H1 (cell line): ENCODE measurements at regions not wholly inside any gene's neighbourhood (a gene's known extent, or its start where the extent isn't known, plus 50 kb on each side); places are given as distances from the start of the nearest gene placed in this dataset.

Source experiments
- CEBPB ChIP-seq: IDR thresholded peaks from 2 replicates; pipeline ENCODE4 v1.6.1; 2012; ENCODE audit warnings: low read depth, low read length
- GTF2F1 ChIP-seq: IDR thresholded peaks from 2 replicates; pipeline ENCODE4 v1.6.1; 2012; ENCODE audit warnings: low read depth, low read length, improper control_type of control experiment, borderline replicate concordance
- JUND ChIP-seq: IDR thresholded peaks from 2 replicates; pipeline ENCODE4 v1.6.1; 2011; ENCODE audit warnings: mild to moderate bottlenecking, improper control_type of control experiment, low read length
- RNF2 ChIP-seq: fragments of 200-900, 300-1000 bp; sonication (generic); IDR thresholded peaks from 2 replicates; pipeline ENCODE4 v1.7.1; 2016; ENCODE audit warnings: borderline replicate concordance, low read depth, mild to moderate bottlenecking, antibody characterized with exemption, low read length; ENCODE audit not compliant: poor library complexity, severe bottlenecking; ENCODE audit errors: missing control alignments
- RXRA ChIP-seq: IDR thresholded peaks from 2 replicates; pipeline ENCODE4 v1.6.1; 2011; ENCODE audit warnings: low read depth, mild to moderate bottlenecking, low read length, moderate library complexity; ENCODE audit not compliant: insufficient read depth
- SIRT6 ChIP-seq: IDR thresholded peaks from one replicate; pipeline ENCODE4 v1.7.1; 2012; ENCODE audit warnings: low read length, inconsistent platforms
- SRF ChIP-seq: IDR thresholded peaks from 2 replicates; pipeline ENCODE4 v1.6.1; 2011; ENCODE audit warnings: mild to moderate bottlenecking, low read depth, low read length, moderate library complexity
- TF ChIP-seq, protein P1 (sequence below): fragments of 300-600 bp; sonication (generic); IDR thresholded peaks from 2 replicates; pipeline ENCODE4 v1.7.1; 2012; ENCODE audit warnings: low read length, moderate library complexity, mild to moderate bottlenecking, inconsistent platforms; ENCODE audit not compliant: insufficient replicate concordance

DNA sequence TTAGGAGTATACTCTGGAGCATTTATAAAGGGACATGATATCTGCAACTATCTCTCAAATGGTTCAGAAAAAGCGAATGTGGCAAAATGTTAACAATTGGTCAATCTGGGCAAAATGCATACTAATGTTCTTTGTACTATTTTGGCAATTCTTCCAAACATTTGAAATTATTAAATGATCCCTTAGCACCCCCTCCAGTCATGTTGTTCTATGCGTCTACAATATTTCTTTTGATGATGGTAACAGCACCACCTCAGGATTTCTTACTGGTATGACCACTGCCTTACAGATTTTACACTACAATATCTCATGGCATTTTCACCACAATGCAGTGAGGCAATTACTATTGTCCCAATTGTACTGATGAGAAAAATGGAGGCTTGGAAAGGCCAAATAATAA lies 52.9 kb upstream of the TRIO start (continued):
- TF ChIP-seq GTF2F1 (no peak), SIRT6 (no peak), SRF (no peak), RNF2 (no peak), CEBPB (no peak), JUND (no peak), RXRA (no peak)
- TF ChIP-seq, protein P1, sequence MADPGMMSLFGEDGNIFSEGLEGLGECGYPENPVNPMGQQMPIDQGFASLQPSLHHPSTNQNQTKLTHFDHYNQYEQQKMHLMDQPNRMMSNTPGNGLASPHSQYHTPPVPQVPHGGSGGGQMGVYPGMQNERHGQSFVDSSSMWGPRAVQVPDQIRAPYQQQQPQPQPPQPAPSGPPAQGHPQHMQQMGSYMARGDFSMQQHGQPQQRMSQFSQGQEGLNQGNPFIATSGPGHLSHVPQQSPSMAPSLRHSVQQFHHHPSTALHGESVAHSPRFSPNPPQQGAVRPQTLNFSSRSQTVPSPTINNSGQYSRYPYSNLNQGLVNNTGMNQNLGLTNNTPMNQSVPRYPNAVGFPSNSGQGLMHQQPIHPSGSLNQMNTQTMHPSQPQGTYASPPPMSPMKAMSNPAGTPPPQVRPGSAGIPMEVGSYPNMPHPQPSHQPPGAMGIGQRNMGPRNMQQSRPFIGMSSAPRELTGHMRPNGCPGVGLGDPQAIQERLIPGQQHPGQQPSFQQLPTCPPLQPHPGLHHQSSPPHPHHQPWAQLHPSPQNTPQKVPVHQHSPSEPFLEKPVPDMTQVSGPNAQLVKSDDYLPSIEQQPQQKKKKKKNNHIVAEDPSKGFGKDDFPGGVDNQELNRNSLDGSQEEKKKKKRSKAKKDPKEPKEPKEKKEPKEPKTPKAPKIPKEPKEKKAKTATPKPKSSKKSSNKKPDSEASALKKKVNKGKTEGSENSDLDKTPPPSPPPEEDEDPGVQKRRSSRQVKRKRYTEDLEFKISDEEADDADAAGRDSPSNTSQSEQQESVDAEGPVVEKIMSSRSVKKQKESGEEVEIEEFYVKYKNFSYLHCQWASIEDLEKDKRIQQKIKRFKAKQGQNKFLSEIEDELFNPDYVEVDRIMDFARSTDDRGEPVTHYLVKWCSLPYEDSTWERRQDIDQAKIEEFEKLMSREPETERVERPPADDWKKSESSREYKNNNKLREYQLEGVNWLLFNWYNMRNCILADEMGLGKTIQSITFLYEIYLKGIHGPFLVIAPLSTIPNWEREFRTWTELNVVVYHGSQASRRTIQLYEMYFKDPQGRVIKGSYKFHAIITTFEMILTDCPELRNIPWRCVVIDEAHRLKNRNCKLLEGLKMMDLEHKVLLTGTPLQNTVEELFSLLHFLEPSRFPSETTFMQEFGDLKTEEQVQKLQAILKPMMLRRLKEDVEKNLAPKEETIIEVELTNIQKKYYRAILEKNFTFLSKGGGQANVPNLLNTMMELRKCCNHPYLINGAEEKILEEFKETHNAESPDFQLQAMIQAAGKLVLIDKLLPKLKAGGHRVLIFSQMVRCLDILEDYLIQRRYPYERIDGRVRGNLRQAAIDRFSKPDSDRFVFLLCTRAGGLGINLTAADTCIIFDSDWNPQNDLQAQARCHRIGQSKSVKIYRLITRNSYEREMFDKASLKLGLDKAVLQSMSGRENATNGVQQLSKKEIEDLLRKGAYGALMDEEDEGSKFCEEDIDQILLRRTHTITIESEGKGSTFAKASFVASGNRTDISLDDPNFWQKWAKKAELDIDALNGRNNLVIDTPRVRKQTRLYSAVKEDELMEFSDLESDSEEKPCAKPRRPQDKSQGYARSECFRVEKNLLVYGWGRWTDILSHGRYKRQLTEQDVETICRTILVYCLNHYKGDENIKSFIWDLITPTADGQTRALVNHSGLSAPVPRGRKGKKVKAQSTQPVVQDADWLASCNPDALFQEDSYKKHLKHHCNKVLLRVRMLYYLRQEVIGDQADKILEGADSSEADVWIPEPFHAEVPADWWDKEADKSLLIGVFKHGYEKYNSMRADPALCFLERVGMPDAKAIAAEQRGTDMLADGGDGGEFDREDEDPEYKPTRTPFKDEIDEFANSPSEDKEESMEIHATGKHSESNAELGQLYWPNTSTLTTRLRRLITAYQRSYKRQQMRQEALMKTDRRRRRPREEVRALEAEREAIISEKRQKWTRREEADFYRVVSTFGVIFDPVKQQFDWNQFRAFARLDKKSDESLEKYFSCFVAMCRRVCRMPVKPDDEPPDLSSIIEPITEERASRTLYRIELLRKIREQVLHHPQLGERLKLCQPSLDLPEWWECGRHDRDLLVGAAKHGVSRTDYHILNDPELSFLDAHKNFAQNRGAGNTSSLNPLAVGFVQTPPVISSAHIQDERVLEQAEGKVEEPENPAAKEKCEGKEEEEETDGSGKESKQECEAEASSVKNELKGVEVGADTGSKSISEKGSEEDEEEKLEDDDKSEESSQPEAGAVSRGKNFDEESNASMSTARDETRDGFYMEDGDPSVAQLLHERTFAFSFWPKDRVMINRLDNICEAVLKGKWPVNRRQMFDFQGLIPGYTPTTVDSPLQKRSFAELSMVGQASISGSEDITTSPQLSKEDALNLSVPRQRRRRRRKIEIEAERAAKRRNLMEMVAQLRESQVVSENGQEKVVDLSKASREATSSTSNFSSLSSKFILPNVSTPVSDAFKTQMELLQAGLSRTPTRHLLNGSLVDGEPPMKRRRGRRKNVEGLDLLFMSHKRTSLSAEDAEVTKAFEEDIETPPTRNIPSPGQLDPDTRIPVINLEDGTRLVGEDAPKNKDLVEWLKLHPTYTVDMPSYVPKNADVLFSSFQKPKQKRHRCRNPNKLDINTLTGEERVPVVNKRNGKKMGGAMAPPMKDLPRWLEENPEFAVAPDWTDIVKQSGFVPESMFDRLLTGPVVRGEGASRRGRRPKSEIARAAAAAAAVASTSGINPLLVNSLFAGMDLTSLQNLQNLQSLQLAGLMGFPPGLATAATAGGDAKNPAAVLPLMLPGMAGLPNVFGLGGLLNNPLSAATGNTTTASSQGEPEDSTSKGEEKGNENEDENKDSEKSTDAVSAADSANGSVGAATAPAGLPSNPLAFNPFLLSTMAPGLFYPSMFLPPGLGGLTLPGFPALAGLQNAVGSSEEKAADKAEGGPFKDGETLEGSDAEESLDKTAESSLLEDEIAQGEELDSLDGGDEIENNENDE = no peak
